ENCODE measurements at regions not wholly inside any gene's neighbourhood (a gene's known extent, or its start where the extent isn't known, plus 50 kb on each side); places are given as distances from the start of the nearest gene placed in this dataset.
"Not testable (repeated sequence)": the region's sequence is repeated elsewhere in the genome, so short reads cannot be mapped to it uniquely, and the experiment has no call there.

DNA sequence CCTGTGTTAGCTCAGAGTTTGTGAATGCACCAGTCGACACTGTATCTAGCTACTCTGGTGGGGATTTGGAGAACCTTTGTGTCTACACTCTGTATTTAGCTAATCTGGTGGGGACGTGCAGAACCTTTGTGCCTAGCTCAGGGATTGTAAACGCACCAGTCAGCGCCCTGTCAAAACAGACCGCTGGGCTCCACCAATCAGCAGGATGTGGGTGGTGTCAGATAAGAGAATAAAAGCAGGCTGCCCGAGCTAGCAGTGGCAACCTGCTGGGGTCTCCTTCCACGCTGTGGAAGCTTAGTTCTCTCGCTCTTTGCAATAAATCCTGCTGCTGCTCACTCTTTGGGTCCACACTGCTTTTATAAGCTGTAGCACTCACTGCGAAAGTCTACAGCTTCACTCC lies 324.2 kb downstream of the RAD51AP2 start:
- Mint-ChIP-seq H3K4me1 (ENCODE audit: unreplicated experiment) (no peaks in the 10 kb centered on the region), H3K27ac (ENCODE audit: unreplicated experiment) (no peak overlapping the region), H3K9me3 (ENCODE audit: unreplicated experiment) (peaks cover 7% of the 10 kb centered on the region), H3K36me3 (ENCODE audit: unreplicated experiment) (no peaks in the 10 kb centered on the region), H3K27me3 (ENCODE audit: unreplicated experiment) (no peaks in the 10 kb centered on the region), H3K4me3 (ENCODE audit: unreplicated experiment) (no peak overlapping the region)
- no peak for DNase-seq (ENCODE audit: extremely low spot score, unreplicated experiment)
- TF ChIP-seq, protein P1, sequence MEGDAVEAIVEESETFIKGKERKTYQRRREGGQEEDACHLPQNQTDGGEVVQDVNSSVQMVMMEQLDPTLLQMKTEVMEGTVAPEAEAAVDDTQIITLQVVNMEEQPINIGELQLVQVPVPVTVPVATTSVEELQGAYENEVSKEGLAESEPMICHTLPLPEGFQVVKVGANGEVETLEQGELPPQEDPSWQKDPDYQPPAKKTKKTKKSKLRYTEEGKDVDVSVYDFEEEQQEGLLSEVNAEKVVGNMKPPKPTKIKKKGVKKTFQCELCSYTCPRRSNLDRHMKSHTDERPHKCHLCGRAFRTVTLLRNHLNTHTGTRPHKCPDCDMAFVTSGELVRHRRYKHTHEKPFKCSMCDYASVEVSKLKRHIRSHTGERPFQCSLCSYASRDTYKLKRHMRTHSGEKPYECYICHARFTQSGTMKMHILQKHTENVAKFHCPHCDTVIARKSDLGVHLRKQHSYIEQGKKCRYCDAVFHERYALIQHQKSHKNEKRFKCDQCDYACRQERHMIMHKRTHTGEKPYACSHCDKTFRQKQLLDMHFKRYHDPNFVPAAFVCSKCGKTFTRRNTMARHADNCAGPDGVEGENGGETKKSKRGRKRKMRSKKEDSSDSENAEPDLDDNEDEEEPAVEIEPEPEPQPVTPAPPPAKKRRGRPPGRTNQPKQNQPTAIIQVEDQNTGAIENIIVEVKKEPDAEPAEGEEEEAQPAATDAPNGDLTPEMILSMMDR (IDR thresholded peaks at IDR 0.05) = no peak

DNA sequence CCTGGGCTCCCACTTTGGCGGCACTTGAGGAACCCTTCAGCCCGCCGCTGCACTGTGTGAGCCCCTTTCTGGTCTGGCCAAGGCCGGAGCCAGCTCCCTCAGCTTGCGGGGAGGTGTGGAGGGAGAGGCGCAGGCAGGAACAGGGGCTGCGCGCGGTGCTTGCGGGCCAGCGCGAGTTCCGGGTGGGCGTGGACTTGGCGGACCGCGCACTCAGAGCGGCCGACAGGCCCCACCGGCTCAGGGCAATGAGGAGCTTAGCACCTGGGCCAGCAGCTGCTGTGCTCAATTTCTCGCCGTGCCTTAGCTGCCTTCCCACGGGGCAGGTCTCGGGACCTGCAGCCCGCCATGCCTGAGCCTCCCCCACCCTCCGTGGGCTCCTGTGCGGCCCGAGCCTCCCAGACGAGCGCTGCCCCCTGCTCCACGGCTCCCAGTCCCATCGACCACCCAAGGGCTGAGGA lies 324.8 kb downstream of the RAD51AP2 start:
- not testable (repeated sequence) for H3K9me3 Mint-ChIP-seq (ENCODE audit: unreplicated experiment); H3K4me1 Mint-ChIP-seq (ENCODE audit: unreplicated experiment); H3K36me3 Mint-ChIP-seq (ENCODE audit: unreplicated experiment); H3K4me3 Mint-ChIP-seq (ENCODE audit: unreplicated experiment); H3K27ac Mint-ChIP-seq (ENCODE audit: unreplicated experiment); H3K27me3 Mint-ChIP-seq (ENCODE audit: unreplicated experiment); DNase-seq (ENCODE audit: extremely low spot score, unreplicated experiment)

DNA sequence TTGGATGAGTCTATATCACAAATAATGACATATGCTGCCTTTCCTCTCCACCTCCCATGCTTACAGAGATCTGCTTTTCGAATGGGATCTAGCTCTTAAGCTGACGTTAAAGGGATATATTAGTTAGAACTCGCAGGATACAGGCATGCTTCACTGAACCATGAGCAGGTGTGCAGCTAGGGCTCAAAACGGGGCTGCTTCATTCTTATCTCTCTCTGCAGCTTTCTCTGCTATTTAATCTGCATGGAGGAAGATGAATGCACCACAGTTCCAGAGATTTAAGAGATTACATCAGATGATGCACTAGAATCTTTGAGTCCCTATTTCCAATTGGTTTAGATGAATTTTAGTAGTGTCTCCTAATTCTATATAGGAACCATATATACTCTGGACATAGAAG lies 327.0 kb downstream of the RAD51AP2 start:
- TF ChIP-seq, protein P1 (IDR thresholded peaks at IDR 0.05) = no peak
- Mint-ChIP-seq H3K36me3 (ENCODE audit: unreplicated experiment) (no peaks in the 10 kb centered on the region), H3K9me3 (ENCODE audit: unreplicated experiment) (peaks cover 7% of the 10 kb centered on the region), H3K4me3 (ENCODE audit: unreplicated experiment) (no peak overlapping the region), H3K27me3 (ENCODE audit: unreplicated experiment) (no peaks in the 10 kb centered on the region), H3K4me1 (ENCODE audit: unreplicated experiment) (no peaks in the 10 kb centered on the region), H3K27ac (ENCODE audit: unreplicated experiment) (no peak overlapping the region)
- no peak for DNase-seq (ENCODE audit: extremely low spot score, unreplicated experiment)

DNA sequence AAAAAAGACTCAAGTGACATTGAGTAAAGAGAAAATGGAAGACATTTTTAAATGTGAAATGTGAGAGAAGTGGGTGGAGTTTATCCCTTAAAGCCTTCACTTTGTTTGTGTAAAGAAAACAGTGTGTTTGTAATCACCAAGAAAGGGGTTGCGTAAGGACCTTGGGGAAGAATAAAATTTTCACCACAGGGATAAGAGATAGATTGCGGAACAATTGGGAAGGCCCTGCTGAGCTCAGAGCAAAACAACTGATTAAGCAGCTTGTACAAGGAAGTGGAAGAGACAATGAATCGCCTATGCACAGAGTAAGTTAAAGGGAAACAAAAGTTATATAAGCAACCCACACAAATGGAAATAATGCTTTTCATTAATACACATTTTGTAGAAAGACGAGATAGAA lies 327.7 kb downstream of the RAD51AP2 start:
- Mint-ChIP-seq H3K4me1 (ENCODE audit: unreplicated experiment) (no peaks in the 10 kb centered on the region), H3K36me3 (ENCODE audit: unreplicated experiment) (no peaks in the 10 kb centered on the region), H3K9me3 (ENCODE audit: unreplicated experiment) (peaks cover 7% of the 10 kb centered on the region), H3K4me3 (ENCODE audit: unreplicated experiment) (no peak overlapping the region), H3K27ac (ENCODE audit: unreplicated experiment) (no peak overlapping the region), H3K27me3 (ENCODE audit: unreplicated experiment) (no peaks in the 10 kb centered on the region)
- no peak for DNase-seq (ENCODE audit: extremely low spot score, unreplicated experiment)
- TF ChIP-seq, protein P1 (IDR thresholded peaks at IDR 0.05) = no peak

DNA sequence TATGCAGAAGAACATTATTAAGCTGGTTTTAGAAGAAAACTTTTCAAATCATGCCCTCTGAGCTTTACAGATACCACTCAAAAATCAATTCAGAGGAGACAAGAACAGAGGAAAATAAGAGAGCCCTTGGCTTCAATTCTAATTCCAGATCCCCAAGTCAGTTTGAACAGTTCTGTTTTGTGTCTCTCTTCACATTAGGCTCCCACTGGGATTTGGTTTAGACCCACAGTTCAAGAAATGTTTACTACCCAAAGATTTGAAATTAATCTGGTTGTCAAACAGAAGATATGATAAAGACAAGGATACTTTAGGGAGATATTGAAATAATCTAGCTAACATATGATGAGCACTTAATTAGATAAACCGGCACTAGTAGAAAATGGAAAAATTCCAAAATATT lies 329.5 kb downstream of the RAD51AP2 start:
- no peak overlapping the region for H3K27ac Mint-ChIP-seq (ENCODE audit: unreplicated experiment)
- peaks cover 7% of the 10 kb centered on the region for H3K9me3 Mint-ChIP-seq (ENCODE audit: unreplicated experiment)
- no peaks in the 10 kb centered on the region for H3K4me1 Mint-ChIP-seq (ENCODE audit: unreplicated experiment)
- H3K36me3 Mint-ChIP-seq (ENCODE audit: unreplicated experiment) = no peaks in the 10 kb centered on the region
- DNase-seq (ENCODE audit: extremely low spot score, unreplicated experiment) = no peak
- H3K4me3 Mint-ChIP-seq (ENCODE audit: unreplicated experiment) = no peak overlapping the region
- TF ChIP-seq, protein P1 (IDR thresholded peaks at IDR 0.05) = no peak
- H3K27me3 Mint-ChIP-seq (ENCODE audit: unreplicated experiment) = no peaks in the 10 kb centered on the region

DNA sequence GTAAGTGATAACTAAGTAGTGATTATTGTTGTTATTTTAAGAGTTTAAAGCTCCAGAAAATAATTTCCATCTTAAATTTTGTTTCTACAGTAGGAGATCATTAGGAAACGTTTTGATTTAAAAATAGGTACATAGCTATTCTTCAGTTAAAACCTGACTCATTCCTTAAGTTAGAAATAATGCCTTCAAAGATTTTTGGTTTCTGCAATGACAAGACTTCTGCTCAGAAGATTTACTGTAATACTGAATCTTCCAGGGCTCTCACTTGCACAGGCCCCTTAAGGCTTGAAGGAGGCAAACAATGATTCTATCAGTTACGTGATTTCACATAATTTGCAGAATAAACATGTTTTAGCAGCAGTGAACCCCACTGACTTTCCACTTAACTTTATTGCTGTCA lies 333.7 kb downstream of the RAD51AP2 start:
- TF ChIP-seq, protein P1 (IDR thresholded peaks at IDR 0.05) = no peak
- H3K4me1 Mint-ChIP-seq (ENCODE audit: unreplicated experiment) = no peaks in the 10 kb centered on the region
- H3K9me3 Mint-ChIP-seq (ENCODE audit: unreplicated experiment) = no peaks in the 10 kb centered on the region
- H3K4me3 Mint-ChIP-seq (ENCODE audit: unreplicated experiment) = no peak overlapping the region
- DNase-seq (ENCODE audit: extremely low spot score, unreplicated experiment) = no peak
- H3K36me3 Mint-ChIP-seq (ENCODE audit: unreplicated experiment) = no peaks in the 10 kb centered on the region
- no peaks in the 10 kb centered on the region for H3K27me3 Mint-ChIP-seq (ENCODE audit: unreplicated experiment)
- H3K27ac Mint-ChIP-seq (ENCODE audit: unreplicated experiment) = no peak overlapping the region

All from osteocyte (in vitro differentiated cells).